IMR-90 (cell line): ENCODE measurements at regions not wholly inside any gene's neighbourhood (a gene's known extent, or its start where the extent isn't known, plus 50 kb on each side); places are given as distances from the start of the nearest gene placed in this dataset.

ENCODE experiments used
- ATAC-seq: fragments of 200-7000 bp; cut with Tn5 transposase; 2 replicates; pipeline ENCODE4 v1.9.1; 2020; ENCODE audit warnings: low read depth, mild to moderate bottlenecking, moderate library complexity
- BruUV-seq: library from RNA; stranded (reverse); fragments of 400-500 nt; replicated peaks from 2 replicates; lab custom pipeline; 2021; lab: Mats Ljungman, UMichigan
- CTCF ChIA-PET: fragments of 300-600 bp; formaldehyde crosslinking; extraction: SDS; loops from one replicate; lab custom pipeline; 2021; ENCODE audit warnings: antibody characterized with exemption; lab: Yijun Ruan, JAX
- POLR2A ChIA-PET: fragments of 300-600 bp; sonication (Branson Sonifier 250); formaldehyde crosslinking; loops from one replicate; lab custom pipeline; 2022; ENCODE audit warnings: antibody characterized with exemption; ENCODE audit not compliant: unreplicated experiment; lab: Charles Lee
- DNase-seq: peaks from one replicate; pipeline ENCODE4 v3.0.0; 2013
- H2AFZ ChIP-seq: replicated peaks from 2 replicates; pipeline ENCODE3; 2013; ENCODE audit warnings: low read length, mild to moderate bottlenecking; ENCODE audit not compliant: poor library complexity
- H2AK5ac ChIP-seq: 2 replicates; pipeline ENCODE4 v1.6.1; 2013; ENCODE audit warnings: low read depth, low read length, inconsistent platforms
- H2AK9ac ChIP-seq: replicated peaks from 2 replicates; pipeline ENCODE3; 2013; ENCODE audit warnings: mild to moderate bottlenecking, low read depth, low read length, moderate library complexity; ENCODE audit not compliant: poor library complexity
- H2BK120ac ChIP-seq: 2 replicates; pipeline ENCODE4 v1.6.1; 2013; ENCODE audit warnings: low read depth, low read length, inconsistent platforms
- H2BK15ac ChIP-seq: 3 replicates; pipeline ENCODE4 v1.6.1; 2013; ENCODE audit warnings: low read depth, low read length, inconsistent platforms
- H2BK20ac ChIP-seq: 2 replicates; pipeline ENCODE4 v1.6.1; 2013; ENCODE audit warnings: low read depth, mild to moderate bottlenecking, inconsistent platforms, low read length, moderate library complexity
- H2BK5ac ChIP-seq: 2 replicates; pipeline ENCODE4 v1.6.1; 2013; ENCODE audit warnings: mild to moderate bottlenecking, low read depth, low read length, inconsistent platforms; ENCODE audit not compliant: poor library complexity, severe bottlenecking
- H3K14ac ChIP-seq: replicated peaks from 2 replicates; pipeline ENCODE4 v1.6.1; 2013; ENCODE audit warnings: low read depth, low read length, inconsistent platforms
- H3K18ac ChIP-seq: 2 replicates; pipeline ENCODE4 v1.6.1; 2013; ENCODE audit warnings: low read depth, low read length, control low read depth
- H3K23ac ChIP-seq: 2 replicates; pipeline ENCODE4 v1.6.1; 2013; ENCODE audit warnings: low read depth, low read length, inconsistent platforms
- H3K27ac ChIP-seq: 2 replicates; pipeline ENCODE4 v1.5.1; 2013; ENCODE audit warnings: mild to moderate bottlenecking, control low read depth, low read length; ENCODE audit not compliant: insufficient read depth
- H3K27me3 ChIP-seq: 2 replicates; pipeline ENCODE4 v1.6.1; 2013; ENCODE audit warnings: low read length; ENCODE audit not compliant: control insufficient read depth, insufficient read depth
- H3K36me3 ChIP-seq: 2 replicates; pipeline ENCODE4 v1.6.1; 2013; ENCODE audit warnings: low read length, mixed read lengths; ENCODE audit not compliant: control insufficient read depth, insufficient read depth
- H3K4ac ChIP-seq: 2 replicates; pipeline ENCODE4 v1.6.1; 2013; ENCODE audit warnings: low read depth, low read length, inconsistent platforms
- H3K4me1 ChIP-seq: 2 replicates; pipeline ENCODE4 v1.6.1; 2013; ENCODE audit warnings: low read length, mixed read lengths; ENCODE audit not compliant: control insufficient read depth, insufficient read depth
- H3K4me2 ChIP-seq: 2 replicates; pipeline ENCODE4 v1.6.1; 2013; ENCODE audit warnings: low read depth, mild to moderate bottlenecking, control low read depth, low read length, moderate library complexity
- H3K4me3 ChIP-seq: 2 replicates; pipeline ENCODE4 v1.5.1; 2013; ENCODE audit warnings: low read depth, mild to moderate bottlenecking, control low read depth, low read length, moderate library complexity; ENCODE audit not compliant: insufficient read depth
- H3K56ac ChIP-seq: 2 replicates; pipeline ENCODE4 v1.6.1; 2013; ENCODE audit warnings: low read length, inconsistent platforms; ENCODE audit not compliant: insufficient read depth; ENCODE audit errors: extremely low read depth
- H3K79me1 ChIP-seq, 2 experiments: 2 replicates each; pipeline ENCODE4 v1.6.1; 2013; ENCODE audit warnings: low read length in 2 of 2, inconsistent platforms in 1 of 2, low read depth in 1 of 2
- H3K9ac ChIP-seq: 2 replicates; pipeline ENCODE4 v1.6.1; 2013; ENCODE audit warnings: low read depth, low read length, control low read depth
- H3K9me1 ChIP-seq: 2 replicates; pipeline ENCODE4 v1.6.1; 2013; ENCODE audit warnings: low read length, inconsistent platforms; ENCODE audit not compliant: insufficient read depth
- H3K9me3 ChIP-seq: 2 replicates; pipeline ENCODE4 v1.6.1; 2013; ENCODE audit warnings: low read length; ENCODE audit not compliant: control insufficient read depth, insufficient read depth
- H4K20me1 ChIP-seq: 2 replicates; pipeline ENCODE4 v1.6.1; 2013; ENCODE audit warnings: low read length, inconsistent platforms; ENCODE audit not compliant: insufficient read depth
- H4K5ac ChIP-seq: 2 replicates; pipeline ENCODE4 v1.6.1; 2013; ENCODE audit warnings: mild to moderate bottlenecking, low read depth, low read length, control low read depth
- H4K8ac ChIP-seq, 2 experiments: 2 replicates each; pipeline ENCODE4 v1.6.1; 2013; ENCODE audit warnings: low read depth in 2 of 2, low read length in 2 of 2, control low read depth in 1 of 2, inconsistent platforms in 1 of 2
- H4K91ac ChIP-seq: 2 replicates; pipeline ENCODE4 v1.6.1; 2013; ENCODE audit warnings: low read depth, low read length, inconsistent platforms; ENCODE audit not compliant: insufficient read depth
- BHLHE40 ChIP-seq: fragments of 150-350 bp; IDR thresholded peaks from 2 replicates; pipeline ENCODE4 v1.6.1; 2016; ENCODE audit warnings: mild to moderate bottlenecking, low read depth, low read length
- CEBPB ChIP-seq: IDR thresholded peaks from 2 replicates; pipeline ENCODE4 v1.6.1; 2012; ENCODE audit warnings: low read depth, low read length, improper control_type of control experiment
- CTCF ChIP-seq: conservative IDR thresholded peaks from 2 replicates; pipeline ENCODE4 v1.5.1; 2012; ENCODE audit warnings: mild to moderate bottlenecking, low read depth, low read length, improper control_type of control experiment
- ELK1 ChIP-seq: fragments of 150-350 bp; IDR thresholded peaks from 2 replicates; pipeline ENCODE4 v1.6.1; 2016; ENCODE audit warnings: low read depth, mild to moderate bottlenecking, low read length, moderate library complexity, borderline replicate concordance
- MAFK ChIP-seq: IDR thresholded peaks from 2 replicates; pipeline ENCODE4 v1.6.1; 2012; ENCODE audit warnings: low read depth, low read length, improper control_type of control experiment
- POLR2A ChIP-seq: IDR thresholded peaks from 2 replicates; pipeline ENCODE4 v1.6.1; 2012; ENCODE audit warnings: mild to moderate bottlenecking, low read depth, low read length
- RAD21 ChIP-seq: IDR thresholded peaks from 2 replicates; pipeline ENCODE4 v1.6.1; 2012; ENCODE audit warnings: low read length, improper control_type of control experiment
- RCOR1 ChIP-seq: IDR thresholded peaks from 2 replicates; pipeline ENCODE4 v1.6.1; 2012; ENCODE audit warnings: mild to moderate bottlenecking, low read length, improper control_type of control experiment; ENCODE audit not compliant: insufficient replicate concordance
- RFX5 ChIP-seq: IDR thresholded peaks from 2 replicates; pipeline ENCODE4 v1.8.0; 2012; ENCODE audit warnings: low read depth, mild to moderate bottlenecking, low read length, moderate library complexity
- SMC3 ChIP-seq: fragments of 150-350 bp; IDR thresholded peaks from 2 replicates; pipeline ENCODE4 v1.6.1; 2016; ENCODE audit warnings: low read depth, mild to moderate bottlenecking, antibody characterized with exemption, low read length, moderate library complexity
- WGBS, 2 experiments: methylation state at CpG; one replicate each; pipeline versions ENCODE4 v1.1.5 to v1.1.7; 2013; ENCODE audit warnings: missing lambda C conversion rate in 2 of 2; ENCODE audit not compliant: insufficient read length in 1 of 2; ENCODE audit errors: extremely low coverage in 2 of 2; 5-methylcytosine and 5-hydroxymethylcytosine counted together
- dilution Hi-C: fragments of 300-500 bp; cut with HindIII; formaldehyde crosslinking; loops from one replicate; pipeline ENCODE4 v1.14.3; 2018; ENCODE audit warnings: low sequenced_read_pairs; ENCODE audit not compliant: unreplicated experiment
- in situ Hi-C: fragments of 300-500 bp; cut with MboI; formaldehyde crosslinking; loops from 3 replicates; pipeline ENCODE4 v1.14.3; 2019; ENCODE audit warnings: low sequenced_read_pairs, inconsistent platforms, mixed read lengths
- intact Hi-C: fragments of 100-400 bp; cut with micrococcal nuclease; formaldehyde crosslinking; loops from 2 replicates; pipeline ENCODE4 v1.10.0; 2022
- TF ChIP-seq, protein P1 (sequence below): fragments of 150-350 bp; IDR thresholded peaks from 2 replicates; pipeline ENCODE4 v1.6.1; 2017; ENCODE audit warnings: mild to moderate bottlenecking, antibody characterized with exemption, low read length, low read depth

DNA sequence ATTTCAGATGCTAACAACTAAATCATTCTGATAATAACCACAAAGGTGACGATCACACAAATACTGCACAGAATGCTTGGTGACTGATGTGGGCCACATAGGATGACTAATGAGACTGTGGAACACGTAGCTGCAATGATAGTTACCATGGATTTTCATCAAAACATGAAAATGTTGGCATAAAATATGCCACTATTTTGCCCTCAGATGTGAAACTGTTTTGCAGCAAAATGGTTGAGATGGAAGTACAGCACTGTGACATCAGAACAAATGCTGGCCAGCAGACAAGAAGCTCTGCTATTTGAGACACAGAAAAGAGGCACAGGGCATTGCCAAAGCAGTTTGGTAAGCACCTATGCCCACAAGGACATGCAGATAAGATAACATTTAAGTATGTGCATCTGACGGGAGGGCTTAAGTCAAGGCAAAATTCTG is 83.8 kb downstream of the NIBAN1 start:
- peaks cover 0 to 10% of the 10 kb centered on the region in 2 experiments; a peak in 1 of 4 replicates for H3K79me1 ChIP-seq
- 0 out of 2 replicates have a peak overlapping the region, but pooled peaks have one; percentile 13 for H3K14ac ChIP-seq
- H2BK15ac ChIP-seq = no peak overlapping the region
- no CpG with 5 or more reads among the region's 3 CpGs for WGBS, 2 experiments
- H3K4ac ChIP-seq = no peak overlapping the region
- no peak overlapping the region for H3K9ac ChIP-seq
- H2AFZ ChIP-seq = no peak overlapping the region
- H2BK20ac ChIP-seq = no peak overlapping the region
- H3K4me3 ChIP-seq = no peak overlapping the region
- no peaks in the 10 kb centered on the region for H3K9me3 ChIP-seq
- H4K20me1 ChIP-seq = no peaks in the 10 kb centered on the region
- no peak overlapping the region for H3K18ac ChIP-seq
- no peak overlapping the region for H2AK9ac ChIP-seq
- CTCF ChIA-PET = interaction anchor here (1.4 kb wide), 1 partner anchor 26 kb away, joined by 3 read pairs; no protein-coding TSS in a partner anchor
- H2BK5ac ChIP-seq = no peak overlapping the region
- no peaks in the 10 kb centered on the region for H3K36me3 ChIP-seq
- POLR2A ChIA-PET = no interaction called here
- dilution Hi-C loops = no loop called here
- no peak overlapping the region for H4K5ac ChIP-seq
- no peak overlapping the region for H4K91ac ChIP-seq
- H3K27ac ChIP-seq = no peak overlapping the region
- no peak overlapping the region for H2BK120ac ChIP-seq
- no peak overlapping the region for H3K23ac ChIP-seq
- H3K4me2 ChIP-seq = peak overlapping the region; percentile 5; the same call in 1 of the 2 replicates
- ATAC-seq (no peak), DNase-seq (peak; percentile 28)
- TF ChIP-seq CEBPB (no peak), POLR2A (no peak), CTCF (no peak), BHLHE40 (no peak), RAD21 (no peak), SMC3 (no peak), ELK1 (no peak), RCOR1 (no peak), MAFK (no peak), RFX5 (no peak)
- TF ChIP-seq, protein P1, sequence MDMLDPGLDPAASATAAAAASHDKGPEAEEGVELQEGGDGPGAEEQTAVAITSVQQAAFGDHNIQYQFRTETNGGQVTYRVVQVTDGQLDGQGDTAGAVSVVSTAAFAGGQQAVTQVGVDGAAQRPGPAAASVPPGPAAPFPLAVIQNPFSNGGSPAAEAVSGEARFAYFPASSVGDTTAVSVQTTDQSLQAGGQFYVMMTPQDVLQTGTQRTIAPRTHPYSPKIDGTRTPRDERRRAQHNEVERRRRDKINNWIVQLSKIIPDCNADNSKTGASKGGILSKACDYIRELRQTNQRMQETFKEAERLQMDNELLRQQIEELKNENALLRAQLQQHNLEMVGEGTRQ = no peak
- no TSS peak for BruUV-seq
- intact Hi-C loops = no loop called here
- no peak overlapping the region for H2AK5ac ChIP-seq
- H4K8ac ChIP-seq = peak overlapping the region in 1 of 2 experiments; percentile 57; a peak in 1 of 4 replicates
- H3K4me1 ChIP-seq = peaks cover 7% of the 10 kb centered on the region
- in situ Hi-C loops = no loop called here
- no peak overlapping the region for H3K56ac ChIP-seq
- no peaks in the 10 kb centered on the region for H3K27me3 ChIP-seq
- H3K9me1 ChIP-seq = peaks cover 7% of the 10 kb centered on the region; the same call in 1 of the 2 replicates
